T-helper 1 cell treated with Interleukin-12 subunit alpha and Interleukin-12 subunit beta and Interleukin-4 antibody, amounts not matched to agents 30 ng/mL and 1 ng/mL, for 36 hours (primary cell): ENCODE measurements at regions not wholly inside any gene's neighbourhood (a gene's known extent, or its start where the extent isn't known, plus 50 kb on each side); places are given as distances from the start of the nearest gene placed in this dataset.

Source experiments
- intact Hi-C: fragments of 100-400 bp; cut with micrococcal nuclease; formaldehyde crosslinking; loops from one replicate; pipeline ENCODE4 v1.15.1; 2024

GRCh38 chr11:128116447-128116846, 470.9 kb downstream of the ETS1 start:
- intact Hi-C loops = no loop called here

GRCh38 chr11:128105950-128106349, 481.4 kb downstream of the ETS1 start:
- intact Hi-C loops = no loop called here

GRCh38 chr11:128105511-128105910, 481.8 kb downstream of the ETS1 start:
- intact Hi-C loops = no loop called here

DNA sequence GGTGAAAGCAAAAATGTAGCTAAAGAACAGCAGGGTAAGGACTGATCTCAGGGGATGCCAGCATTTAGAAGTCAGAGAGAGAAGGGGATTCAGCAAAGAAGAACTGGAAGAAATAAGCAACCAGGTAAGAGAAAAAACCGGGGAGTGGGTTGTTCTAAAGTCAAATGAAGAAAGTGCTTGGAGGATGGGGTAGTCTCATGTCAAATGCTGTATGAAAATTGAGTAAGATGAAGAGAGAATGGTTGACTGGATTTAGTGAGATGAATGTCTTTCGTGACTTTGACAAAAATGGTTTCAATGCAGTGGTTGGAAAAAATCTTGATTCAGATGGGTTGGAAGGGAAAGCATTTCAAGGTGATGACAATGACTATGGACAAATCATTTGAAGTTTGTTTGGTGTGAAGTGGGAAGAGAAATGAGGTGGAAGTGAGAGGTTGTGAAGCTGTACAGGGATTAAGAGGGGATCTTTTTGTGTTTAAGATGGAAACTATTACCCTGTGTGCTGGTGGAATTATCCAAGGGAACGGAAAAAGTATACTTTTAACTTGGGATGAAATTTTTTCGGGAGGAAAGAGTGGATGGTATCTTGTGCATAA, 484.0 kb downstream of the ETS1 start:
- intact Hi-C loops = no loop called here

GRCh38 chr11:128098781-128099180, 488.6 kb downstream of the ETS1 start:
- intact Hi-C loops = no loop called here

DNA sequence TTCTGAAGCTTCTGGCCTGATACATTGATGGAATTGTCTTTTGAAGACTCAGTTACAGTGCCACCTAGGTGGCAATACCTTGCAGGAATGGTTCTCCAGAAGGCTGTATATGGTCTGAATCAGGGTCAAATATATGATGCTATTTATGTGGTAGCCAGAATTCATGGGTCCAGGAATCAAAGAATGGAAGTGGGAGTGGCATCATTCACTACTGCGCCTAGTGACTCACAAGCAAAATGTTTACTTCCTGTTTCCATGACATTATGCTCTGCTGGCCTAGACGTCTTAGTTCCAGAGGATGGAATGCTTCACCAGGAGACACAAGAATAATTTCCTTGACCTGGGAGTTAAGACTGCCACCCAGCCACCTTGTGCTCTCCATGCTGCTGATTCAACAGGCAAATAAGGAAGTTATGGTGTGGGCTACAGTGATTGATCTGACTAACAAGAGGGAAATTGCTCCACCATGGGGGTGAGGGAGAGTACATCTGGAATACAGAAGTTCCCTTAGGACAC, 491.8 kb downstream of the ETS1 start:
- intact Hi-C loops = no loop called here

DNA sequence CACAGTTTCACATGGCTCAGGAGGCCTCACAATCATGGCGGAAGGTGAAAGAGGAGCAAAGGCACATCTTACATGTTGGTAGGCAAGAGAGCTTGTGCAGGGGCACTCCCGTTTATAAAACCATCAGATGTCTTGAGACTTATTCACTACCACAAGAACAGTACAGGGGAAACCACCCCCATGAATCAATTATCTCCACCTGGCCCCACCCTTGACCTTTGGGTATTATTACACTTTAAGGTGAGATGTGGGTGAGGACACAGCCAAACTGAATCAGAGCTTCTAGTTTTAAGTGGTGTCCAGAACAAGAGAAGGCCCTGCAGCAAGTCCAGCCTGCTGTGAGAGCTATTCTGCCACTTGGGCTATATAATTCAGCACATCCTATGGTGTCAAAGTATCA, 493.7 kb downstream of the ETS1 start:
- intact Hi-C loops = no loop called here

GRCh38 chr11:128089962-128090361, 497.4 kb downstream of the ETS1 start:
- intact Hi-C loops = no loop called here

- intact Hi-C loops = no loop called here
Measured at GRCh38 chr11:128086794-128087193, 500.6 kb downstream of the ETS1 start.

GRCh38 chr11:128085276-128085675, 502.1 kb downstream of the ETS1 start:
- intact Hi-C loops = no loop called here

DNA sequence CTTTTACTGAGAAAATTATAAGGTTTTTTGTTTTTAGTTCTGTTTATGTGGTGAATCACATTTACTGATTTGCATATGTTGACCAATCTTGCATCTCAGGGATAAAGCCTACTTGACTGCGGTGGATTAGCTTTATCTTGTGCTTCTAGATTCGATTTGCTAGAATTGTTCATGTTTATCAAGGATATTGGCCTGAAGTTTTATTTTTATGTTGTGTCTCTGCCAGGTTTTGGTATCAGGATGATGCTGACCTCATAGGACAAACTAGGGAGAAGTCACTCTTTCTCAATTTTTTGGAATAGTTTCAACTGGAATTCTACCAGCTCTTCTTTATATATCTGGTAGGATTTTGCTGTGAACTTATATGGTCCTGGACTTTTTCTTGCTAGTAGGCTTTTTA, 504.8 kb downstream of the ETS1 start:
- intact Hi-C loops = no loop called here

GRCh38 chr11:128069665-128070064, 517.7 kb downstream of the ETS1 start:
- intact Hi-C loops = no loop called here

DNA sequence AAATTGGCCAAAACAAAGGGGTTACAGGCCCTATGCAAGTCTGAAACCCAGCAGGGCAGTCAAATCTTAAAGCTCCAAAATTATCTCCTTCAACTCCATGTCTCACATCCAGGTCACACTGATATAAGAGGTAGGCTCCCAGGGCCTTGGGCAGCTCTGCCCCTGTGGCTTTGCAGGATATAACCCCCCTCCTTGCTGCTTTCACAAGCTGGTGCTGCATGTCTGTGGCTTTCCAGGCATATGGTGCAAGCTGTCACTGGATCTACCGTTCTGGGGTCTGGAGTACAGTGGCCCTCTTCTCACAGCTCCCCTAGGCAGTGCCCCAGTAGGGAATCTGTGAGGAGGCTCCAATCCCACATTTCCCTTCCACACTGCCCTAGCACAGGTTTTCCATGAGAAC, 519.6 kb downstream of the ETS1 start:
- intact Hi-C loops = no loop called here

- intact Hi-C loops = loop anchor here (1.0 kb wide), 1 partner anchor 35 kb away; no protein-coding TSS in a partner anchor
Measured at GRCh38 chr11:128066399-128066798, 521.0 kb downstream of the ETS1 start.

DNA sequence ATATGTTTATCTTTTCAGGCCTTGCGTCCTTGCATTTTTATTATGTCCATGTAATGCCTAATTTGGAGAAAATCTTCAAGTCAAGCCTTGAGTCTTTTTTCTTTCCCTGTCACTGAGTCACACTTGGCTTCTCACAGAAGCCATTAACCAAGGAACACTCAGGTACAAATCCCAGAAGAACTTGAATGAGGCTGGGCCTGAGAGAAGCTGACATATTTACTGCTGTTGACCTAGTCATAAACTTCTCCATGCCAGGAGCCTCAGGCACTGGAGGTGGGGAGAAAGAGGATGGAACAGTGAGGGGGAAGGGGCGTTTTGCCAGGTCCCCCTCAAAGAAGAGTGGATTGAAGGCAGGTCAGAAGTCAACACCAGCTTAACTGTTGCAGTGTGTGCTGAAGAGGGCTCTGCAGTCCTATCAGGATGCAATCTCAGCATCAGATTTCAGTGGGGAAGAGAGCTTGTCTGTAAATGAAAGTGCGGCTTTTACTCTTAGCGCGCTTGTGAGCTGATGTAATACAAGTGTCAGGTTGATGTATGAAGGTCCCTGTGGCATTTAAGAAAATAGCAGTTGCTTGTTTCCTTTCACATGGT, 526.0 kb downstream of the ETS1 start:
- intact Hi-C loops = no loop called here

GRCh38 chr11:128058580-128059208, 528.7 kb downstream of the ETS1 start:
- intact Hi-C loops = loop anchor here (5.0 kb wide), 1 partner anchor 669 kb away; no protein-coding TSS in a partner anchor

GRCh38 chr11:128057786-128058395, 529.5 kb downstream of the ETS1 start:
- intact Hi-C loops = loop anchor here (5.0 kb wide), 1 partner anchor 669 kb away; no protein-coding TSS in a partner anchor

GRCh38 chr11:128055576-128056217, 531.7 kb downstream of the ETS1 start:
- intact Hi-C loops = loop anchor here (5.0 kb wide), 1 partner anchor 672 kb away; no protein-coding TSS in a partner anchor

GRCh38 chr11:128053981-128054931, 533.1 kb downstream of the ETS1 start:
- intact Hi-C loops = loop anchor here (5.0 kb wide), 2 partner anchors 578 to 813 kb away; partner anchors contain the start of gene KCNJ1
